C1 segment of cervical spinal cord (tissue), 14 donors: ENCODE measurements at regions not wholly inside any gene's neighbourhood (a gene's known extent, or its start where the extent isn't known, plus 50 kb on each side); places are given as distances from the start of the nearest gene placed in this dataset.

Experiments
- DNase-seq, 14 donors: peaks; one replicate each; lab custom pipeline; 2025; lab: John Stamatoyannopoulos, UW

DNA sequence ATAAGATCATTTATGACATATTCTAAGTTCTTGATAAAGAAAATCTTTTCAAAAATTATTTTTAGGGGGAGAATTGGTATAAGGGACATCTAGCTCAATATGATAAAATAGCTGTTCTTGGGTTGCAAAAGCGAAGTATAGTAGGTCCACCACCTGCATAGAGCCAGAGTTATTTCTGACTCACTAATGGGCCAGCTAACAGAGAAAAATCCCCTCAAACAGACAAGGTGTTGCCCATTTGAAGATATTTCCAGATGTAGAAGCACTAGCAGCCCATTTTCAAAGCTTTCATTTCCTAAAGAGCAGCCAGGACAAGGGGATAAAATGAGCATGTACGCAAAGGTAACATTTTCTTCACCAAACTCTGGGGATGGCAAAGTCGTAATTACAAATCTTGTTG is 165.7 kb upstream of the FN1 start:
- DNase-seq, result no peak

DNA sequence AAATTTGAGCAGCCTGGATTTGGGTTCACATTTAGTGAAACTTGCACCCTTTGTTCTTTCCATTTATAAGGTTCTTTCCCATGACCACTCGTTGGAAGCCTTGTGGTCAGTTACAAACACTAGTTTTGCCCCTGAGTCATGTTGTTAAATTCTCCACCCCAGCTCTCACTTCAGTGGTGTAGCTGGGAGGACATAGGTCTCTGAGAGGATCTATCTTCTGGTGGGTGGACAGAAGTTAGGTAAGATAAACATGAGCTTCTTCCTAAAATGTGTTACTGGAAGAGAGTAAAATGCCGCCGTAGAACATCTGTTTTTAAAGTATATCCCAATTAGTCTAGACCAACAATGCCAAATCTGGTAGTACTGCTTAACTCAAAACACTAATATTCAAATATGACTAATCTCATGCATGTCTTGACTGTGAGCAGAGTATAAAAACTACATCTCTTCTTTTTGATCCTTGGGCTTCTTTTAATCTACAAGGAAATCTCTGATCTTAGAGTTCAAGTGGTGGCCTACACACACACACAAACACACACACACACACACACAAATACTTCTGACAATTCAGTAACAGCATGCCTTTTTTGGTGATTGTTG is 162.6 kb upstream of the FN1 start:
- no peak for DNase-seq

DNA sequence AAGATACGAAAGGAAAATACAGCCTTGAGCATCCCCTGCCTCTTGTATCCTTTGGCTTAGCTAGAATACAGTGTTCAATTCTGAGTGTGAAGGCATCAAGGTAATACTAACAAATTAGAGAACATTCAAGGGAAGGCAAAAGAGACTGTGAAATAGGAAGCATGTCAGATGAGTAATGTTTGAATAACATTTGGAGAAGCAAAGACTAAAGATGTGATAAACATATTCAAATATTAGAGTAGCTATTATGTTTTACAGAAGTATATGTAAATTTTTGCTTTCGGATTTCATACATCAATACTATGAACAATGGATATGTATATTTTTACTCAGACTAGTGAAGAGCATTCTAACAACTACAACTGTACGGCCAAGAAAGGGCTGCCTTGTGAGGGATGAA is 161.7 kb upstream of the FN1 start:
- DNase-seq, result no peak

DNA sequence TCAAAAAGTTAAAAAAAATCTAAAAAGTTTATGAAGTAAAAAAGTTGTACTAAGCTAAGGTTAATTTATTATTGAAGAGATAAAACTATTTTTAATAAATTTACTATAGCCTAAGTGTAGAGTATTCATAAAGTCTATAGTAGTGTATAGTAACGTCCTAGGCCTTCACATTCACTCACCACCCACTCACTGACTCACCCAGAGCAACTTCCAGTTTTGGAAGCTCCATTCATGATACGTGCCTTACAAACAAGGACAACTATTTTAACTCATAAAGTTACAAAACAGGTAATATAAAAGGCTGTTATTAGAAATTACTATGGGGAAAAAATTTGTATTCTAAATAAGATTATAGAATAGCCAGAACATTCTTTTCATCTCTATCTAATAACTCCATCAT is 158.9 kb upstream of the FN1 start:
- no peak for DNase-seq

DNA sequence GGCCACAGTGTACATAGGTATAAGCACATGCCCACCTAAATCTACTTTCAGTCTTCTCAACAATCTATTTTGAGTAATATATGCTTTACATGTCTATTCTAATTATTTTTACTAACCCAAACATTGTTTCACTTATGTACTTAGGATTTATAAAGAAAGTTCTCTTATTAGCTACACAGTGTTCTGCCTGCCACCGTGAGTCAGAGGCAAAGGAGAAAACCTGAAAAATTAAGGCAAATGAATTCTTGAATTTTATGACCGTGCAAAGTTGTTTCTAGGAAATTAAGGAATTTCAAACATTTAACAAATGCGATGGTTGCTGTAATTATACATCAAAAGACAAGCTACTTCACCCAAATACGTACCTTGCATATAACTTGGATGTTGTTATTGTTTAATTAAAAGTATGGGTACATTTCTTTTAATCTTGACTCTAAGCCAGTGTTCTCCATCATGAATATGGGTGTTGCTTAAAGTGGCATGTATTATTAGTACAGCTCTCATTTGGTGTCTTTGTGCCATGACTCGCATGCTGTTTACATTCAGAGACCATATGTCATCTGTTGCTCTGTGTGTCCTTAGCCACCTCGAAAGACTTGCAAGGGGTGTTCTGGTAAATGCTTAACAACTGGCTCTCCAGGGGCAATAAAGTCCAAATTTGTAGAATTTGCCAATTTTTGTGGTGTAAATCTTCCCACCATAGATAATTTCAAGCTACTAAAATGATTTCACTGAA is 154.3 kb upstream of the FN1 start:
- no peak for DNase-seq

DNA sequence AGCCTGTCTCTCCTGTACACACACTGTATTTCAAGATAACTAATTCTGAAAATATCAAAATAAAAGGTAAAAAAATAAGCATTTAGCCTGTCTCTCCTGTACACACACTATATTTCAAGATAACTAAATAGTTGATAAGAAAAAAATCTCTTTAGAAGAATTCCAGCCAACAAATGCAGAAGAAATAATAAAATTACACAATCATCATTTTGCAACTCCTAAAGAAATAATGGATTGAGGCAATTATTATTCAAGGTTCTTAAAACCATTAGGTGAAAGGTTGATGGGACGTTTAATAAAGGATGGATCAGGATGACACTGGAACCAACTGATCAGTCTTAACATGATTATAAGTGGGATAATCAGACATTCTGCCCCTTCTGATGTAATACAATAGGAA is 148.0 kb upstream of the FN1 start:
- DNase-seq, result no peak

DNA sequence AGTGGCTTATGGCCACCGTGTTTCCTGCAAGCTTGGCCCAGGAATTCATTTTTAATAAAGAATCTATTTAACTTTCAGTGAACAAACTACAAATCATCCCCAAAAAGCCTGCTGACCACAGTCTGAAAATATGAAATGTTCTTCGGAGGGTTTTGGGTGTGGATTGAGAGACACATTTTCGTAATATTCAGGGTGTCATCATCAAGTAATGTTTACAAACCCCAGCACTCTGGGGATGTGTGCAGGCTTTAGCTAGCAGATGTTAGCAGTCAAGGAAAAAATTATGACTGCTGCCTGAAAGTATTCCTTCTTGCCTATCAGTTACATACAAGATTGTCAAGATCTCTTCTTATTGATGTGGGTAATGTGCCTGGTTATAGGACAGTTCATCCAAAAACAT is 143.9 kb upstream of the FN1 start:
- DNase-seq, result no peak

DNA sequence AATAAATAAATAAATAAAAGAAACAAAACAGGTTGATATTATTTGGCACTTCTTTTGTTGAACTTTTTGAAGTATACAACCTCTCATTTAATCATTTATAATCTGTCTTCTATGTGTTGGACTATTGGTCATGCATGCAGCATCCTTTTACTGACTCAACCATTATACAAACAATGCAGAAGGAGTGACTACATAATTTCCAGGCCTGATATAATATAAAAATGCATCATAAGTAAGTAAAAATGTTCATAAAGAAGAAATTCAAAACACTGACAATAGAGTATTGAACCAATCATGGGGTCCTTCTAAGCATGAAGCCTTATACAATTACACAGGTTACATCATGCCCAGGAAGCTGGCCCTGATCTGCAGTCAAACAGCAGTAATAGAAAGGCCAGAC is 141.5 kb upstream of the FN1 start:
- DNase-seq, result no peak

DNA sequence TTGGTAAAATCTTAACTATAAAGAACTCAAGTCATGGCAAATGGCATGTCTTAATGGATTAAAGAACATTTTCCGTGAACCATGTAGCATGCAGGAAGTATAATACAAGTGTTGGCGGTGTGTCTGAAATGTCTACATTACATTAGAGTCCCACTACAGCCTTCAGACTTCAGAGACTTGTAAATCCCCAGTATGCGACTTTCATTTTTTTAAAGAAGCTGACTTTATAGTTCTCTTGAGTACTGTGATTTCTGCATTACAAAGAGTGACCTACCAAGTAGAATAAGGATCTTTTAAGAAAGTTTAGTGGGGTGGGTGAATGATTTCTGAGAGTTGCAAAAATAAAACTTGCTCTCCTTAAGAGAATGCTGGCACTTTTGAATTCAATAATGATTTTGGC is 140.7 kb upstream of the FN1 start:
- DNase-seq, result no peak

DNA sequence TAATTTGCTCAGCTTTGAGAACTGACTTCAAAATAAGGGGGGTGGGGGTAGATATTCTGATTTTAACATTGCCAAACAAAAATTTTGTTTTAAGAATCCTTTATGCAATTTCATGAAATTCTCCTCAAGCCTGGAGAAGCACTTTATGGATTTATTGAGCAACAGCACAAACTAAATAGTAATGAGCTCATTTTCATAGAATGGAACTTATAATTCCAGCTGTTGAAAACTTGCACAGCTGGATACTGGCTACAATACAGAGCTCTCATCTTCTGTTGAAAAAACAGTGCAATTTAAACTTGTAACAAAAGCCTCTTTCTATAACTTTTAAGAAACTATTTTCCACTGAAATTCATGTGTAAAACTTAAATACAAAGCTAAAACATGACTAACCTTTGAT is 137.6 kb upstream of the FN1 start:
- no peak for DNase-seq

DNA sequence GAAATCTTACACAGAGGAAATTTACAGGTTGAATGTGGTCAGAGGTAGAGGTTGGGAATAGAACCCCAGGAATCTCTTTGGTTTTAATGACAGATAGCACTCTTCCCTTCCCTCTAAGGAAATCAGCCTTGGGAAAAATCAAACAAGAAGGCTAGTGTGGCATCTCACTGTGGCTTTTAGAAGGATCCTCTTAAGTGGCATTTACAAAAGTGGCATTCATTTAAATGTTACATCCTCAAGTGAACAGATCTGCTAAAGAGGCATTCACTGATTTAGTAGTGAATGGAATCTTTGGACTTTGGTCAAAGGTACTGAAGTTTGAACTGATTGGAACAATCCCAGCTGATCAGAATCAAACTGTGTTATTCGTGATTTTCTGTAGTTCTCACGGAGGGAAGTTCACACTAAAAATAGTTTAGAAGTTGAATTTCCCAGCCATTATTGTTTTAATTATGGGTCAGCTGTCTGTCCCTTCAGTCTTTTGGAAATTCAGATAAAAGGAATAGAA is 136.5 kb upstream of the FN1 start:
- DNase-seq, result no peak

DNA sequence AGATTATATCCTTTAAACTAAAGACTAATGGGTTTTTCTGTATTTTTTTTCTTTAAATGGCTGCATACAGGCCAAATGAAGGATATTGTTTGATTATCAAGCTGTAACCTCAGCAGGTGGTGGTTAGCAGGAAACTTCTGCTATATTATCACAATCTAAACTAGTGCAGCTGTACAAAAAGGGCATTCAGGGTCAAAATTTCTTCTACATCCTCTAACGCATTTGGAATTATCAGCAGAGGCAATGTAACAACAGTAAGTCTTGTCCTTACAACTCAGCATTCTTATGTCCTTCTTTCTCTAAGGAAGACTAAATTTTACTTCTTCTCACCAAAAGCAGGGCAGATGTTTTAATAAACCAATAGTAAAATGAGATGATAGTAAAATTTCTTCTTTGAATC is 135.8 kb upstream of the FN1 start:
- DNase-seq, result no peak

DNA sequence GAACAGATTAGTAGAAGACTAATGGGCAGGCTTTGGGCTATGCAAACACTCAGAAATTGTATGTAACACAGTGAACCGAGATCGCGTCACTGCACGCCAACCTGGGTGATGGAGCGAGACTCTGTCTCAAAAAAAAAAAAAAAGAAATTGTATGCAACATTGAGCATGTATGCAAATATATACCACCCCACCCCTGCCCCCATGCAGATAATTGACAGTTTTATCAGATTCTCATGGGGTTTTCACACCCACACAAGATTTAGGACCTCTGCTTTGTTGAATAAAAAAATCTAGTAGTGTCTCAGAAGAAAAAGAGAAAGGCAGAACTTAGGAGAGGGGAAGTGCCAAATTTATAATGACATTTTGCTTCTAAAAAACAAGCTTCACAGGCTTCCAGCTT is 131.6 kb upstream of the FN1 start:
- DNase-seq, result no peak

DNA sequence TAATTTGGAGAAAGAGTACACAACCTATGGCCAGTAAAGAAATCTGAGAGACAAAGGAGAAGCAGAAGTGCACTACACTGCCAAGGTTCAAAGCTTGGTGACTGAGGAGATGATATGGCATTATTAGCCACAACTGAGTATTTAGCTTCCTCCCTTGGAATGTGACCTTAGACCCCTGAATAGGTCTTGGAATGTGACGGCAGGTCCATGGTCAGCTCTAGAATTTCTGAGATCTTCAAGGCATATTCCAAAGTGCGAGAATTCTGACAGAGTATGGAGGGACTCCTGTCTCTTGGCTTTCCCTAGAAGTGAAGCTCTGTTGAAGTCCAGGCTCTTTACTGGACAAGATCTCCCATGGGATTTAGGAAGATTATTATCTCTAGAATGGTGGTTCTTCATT is 130.0 kb upstream of the FN1 start:
- no peak for DNase-seq

DNA sequence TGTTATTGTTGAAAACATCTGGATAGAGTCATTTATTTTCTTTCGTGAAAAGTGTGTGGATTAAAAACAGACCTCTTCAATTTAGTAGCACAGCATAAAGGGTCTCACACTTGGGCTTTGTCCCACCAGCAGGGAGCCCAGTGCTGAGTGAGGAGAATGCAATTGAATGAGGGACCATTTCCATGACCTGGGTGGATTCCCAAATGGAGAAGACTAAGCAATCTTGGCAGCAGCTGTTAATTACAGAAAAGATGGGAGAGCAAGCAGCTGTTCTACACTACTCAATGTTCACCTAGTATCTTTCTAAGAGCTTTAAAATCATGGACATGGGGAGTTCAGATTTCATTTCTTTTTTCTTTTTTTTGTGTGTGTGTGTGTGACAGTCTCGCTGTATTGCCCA is 121.8 kb upstream of the FN1 start:
- no peak for DNase-seq

DNA sequence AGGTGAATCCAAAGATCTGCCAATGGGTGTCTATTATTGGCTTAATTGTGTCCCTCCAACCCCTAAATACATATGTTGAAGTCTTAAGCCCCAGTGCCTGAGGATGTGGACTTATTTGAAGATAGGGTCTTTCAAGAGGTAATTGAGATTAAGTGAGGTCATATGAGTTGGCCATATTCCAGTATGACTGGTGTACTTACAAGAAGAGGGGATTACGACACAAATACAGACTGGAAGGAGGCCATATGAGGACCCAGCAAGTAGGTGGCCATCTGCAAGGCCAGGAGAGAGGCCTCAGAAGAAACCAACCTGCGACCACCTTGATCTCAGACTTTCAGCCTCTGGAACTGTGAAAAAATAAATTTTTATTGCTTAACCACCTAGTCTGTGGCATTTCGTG is 121.1 kb upstream of the FN1 start:
- no peak for DNase-seq

DNA sequence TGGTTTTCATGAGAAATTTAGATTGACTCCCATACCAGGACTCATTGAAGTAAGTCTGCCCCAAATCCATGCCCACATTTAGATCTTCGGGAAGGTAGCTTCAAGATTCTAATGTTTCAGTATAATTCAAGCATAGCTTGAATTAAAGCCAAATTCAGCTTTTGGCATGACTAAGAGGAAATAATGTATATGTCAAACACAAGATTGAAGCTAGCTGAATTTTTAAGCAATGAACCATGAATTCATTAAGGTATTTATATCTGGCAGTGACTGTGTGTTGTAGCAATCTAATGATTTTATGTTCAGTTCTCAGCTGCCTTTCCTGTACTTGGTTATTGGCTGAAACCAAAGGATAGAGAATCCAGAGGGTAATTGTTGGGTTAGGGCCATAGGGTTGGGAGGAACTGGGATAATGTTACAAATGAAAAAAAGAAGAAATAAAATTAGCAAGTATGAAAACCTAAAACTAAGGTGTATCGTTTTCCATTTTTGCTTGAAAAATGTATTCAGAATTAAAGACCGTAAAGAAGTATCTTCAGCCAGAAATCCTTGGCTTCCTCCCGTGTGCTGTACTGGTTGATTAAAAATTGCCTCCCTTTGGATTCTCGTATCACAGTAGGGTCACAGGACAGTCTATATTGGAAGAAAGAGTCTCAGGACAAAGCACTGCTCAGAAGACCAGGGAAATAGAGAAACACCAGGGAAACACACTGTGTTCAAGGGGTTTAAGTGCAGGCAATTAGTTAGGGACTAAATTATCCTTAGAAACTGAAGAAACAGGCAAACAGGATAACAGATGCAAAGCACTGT is 119.0 kb upstream of the FN1 start:
- DNase-seq, result no peak

DNA sequence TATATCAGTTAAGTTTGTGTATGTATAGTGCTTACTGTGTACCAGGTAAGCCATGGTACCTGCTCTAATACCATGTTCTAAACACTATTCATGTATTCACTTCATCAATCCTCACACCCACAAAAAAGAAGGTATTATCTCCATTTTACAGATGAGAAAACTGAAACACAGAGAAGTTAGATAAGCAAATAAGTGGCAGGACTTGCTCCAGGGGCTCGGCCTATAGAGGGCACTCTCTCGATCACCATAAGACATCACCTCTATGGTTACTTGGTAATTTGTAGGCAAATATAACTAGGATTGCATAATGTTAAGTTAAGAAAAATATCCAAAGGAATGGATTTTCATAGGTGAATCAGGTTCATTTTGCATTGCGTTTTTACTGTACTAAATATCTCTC is 118.1 kb upstream of the FN1 start:
- DNase-seq, result no peak

DNA sequence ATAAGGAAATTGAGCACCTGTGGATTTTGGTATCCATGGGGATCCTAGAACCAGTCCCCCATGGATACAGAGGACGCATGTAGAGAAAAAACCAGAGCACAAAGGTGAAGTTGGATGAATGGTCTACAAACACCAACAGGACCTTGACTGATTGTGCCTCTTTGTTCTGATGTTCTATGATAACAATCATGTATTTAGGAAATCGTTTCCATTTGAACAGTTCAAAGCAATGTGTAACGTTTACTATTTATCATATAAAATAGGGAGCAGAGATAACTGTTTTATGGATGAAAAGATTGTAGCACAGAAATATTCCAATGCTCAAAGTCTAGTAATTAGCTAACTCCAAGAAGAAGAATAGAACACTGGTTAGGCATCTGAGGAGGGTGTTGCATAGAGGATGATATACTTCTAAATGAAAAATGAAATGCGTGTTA is 116.3 kb upstream of the FN1 start:
- no peak for DNase-seq

DNA sequence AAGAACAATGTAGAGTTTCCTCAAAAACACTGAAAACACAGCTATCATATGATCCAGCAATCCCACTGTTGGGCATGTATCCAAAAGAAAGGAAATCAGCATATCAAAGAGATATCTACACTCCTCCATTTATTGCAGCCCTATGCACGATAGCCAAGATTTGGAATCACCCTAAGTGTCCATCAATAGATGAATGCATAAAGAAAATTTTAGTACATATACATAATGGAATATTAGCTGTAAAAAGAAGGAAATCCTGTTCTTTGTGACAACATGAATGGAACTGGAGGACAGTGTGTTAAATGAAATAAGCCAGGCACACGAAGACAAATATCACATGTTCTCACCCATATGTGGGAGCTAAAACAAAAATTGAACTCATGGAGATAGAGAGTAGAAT is 114.5 kb upstream of the FN1 start:
- no peak for DNase-seq

DNA sequence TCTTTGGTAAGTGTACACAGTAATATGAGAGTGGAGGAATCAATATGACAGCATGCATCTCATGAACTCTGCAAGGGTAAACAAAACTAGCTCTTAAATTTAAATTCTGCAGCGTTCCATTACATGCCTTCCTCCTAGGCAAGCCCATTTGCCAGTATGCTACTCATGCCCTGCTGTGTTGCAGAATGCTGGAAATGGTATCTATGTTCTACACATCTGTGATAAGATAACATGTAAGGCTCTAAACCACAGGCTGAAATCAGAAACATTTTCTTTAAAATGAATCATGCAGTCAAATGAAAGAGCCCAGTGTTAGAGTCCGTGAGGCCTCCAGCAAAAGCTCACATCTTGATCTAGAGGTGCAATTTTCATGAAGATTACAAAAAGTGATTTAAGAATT is 112.8 kb upstream of the FN1 start:
- DNase-seq, result no peak

DNA sequence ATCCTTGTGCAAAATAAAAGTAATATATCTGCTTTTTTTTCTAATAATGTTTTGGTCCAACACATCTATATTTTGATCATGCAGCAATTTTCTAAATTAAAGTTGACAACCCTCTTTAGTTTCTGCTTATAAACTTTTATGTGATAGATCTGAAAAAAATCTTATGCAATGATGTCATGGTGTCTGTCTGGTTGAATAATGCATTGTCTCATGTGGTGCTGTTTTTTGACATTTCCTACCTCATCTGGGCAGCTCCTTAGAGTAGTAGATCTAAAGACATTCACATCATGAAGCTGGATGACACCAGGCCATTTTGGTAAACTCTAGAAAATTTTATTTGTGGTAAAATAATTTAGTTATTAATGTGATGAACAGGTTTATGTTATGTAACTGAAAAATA is 106.8 kb upstream of the FN1 start:
- DNase-seq, result no peak

DNA sequence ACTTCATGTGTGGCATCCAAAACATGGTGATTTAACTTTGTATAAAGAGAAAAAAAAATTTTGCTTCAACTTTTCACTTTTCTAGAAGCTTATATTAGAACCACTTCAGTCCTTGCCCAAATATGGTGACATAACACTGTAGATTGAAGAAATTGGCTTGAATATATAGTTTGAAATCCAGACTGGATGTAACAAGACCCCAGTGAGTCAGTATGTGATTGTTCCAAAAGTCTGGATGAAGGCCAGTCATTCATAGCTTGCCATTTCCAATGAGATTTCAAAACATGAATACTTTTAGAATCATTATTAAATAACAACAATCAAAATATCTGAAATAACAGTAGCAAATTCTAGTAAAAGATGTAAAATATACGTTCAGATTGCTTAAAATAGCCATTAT is 104.8 kb upstream of the FN1 start:
- no peak for DNase-seq
